ENCODE measurements at regions not wholly inside any gene's neighbourhood (a gene's known extent, or its start where the extent isn't known, plus 50 kb on each side); places are given as distances from the start of the nearest gene placed in this dataset.

GRCh38 chr9:134265078-134265477 is 61.2 kb upstream of the RXRA start:
- Histone ChIP-seq H3K4me2 (ENCODE audit: control insufficient read depth, extremely low read depth, insufficient read depth, low read depth, low read length) (no peak overlapping the region), H3K9ac (ENCODE audit: control insufficient read depth, extremely low read depth, insufficient read depth, low read length) (no peak overlapping the region), H3K9me1 (ENCODE audit: control insufficient read depth, extremely low read depth, insufficient read depth, low read length) (no peaks in the 10 kb centered on the region), H3K9me3 (ENCODE audit: control insufficient read depth, low read depth, low read length) (peaks cover 4% of the 10 kb centered on the region), H3K36me3 (ENCODE audit: control insufficient read depth in 2 of 2, extremely low read depth in 1 of 2, insufficient read depth in 2 of 2, low read length in 2 of 2) (no peaks in the 10 kb centered on the region), H4K20me1 (ENCODE audit: control insufficient read depth, extremely low read depth, insufficient read depth, low read length) (no peaks in the 10 kb centered on the region), H3K4me1 (ENCODE audit: control insufficient read depth, extremely low read depth, insufficient read depth, low read length) (no peaks in the 10 kb centered on the region), H3K27me3 (ENCODE audit: control insufficient read depth, extremely low read depth, insufficient read depth, low read length) (peaks cover 16% of the 10 kb centered on the region), H3K79me2 (ENCODE audit: control insufficient read depth, insufficient read depth, low read length) (no peaks in the 10 kb centered on the region), H2AFZ (ENCODE audit: control insufficient read depth, low read length) (no peak overlapping the region), H3K27ac (ENCODE audit: control insufficient read depth, insufficient read depth, low read length) (no peak overlapping the region), H3K4me3 (ENCODE audit: control insufficient read depth in 2 of 3, extremely low read depth in 1 of 3, insufficient read depth in 2 of 3, low read depth in 1 of 3, low read length in 3 of 3) (no peak overlapping the region)
- DNase-seq (ENCODE audit: low read depth, low spot score) (no peak), FAIRE-seq (no peak)
- TF ChIP-seq CTCF (optimal IDR thresholded peaks at IDR 0.05 in 1 of 3, IDR thresholded peaks at IDR 0.05 in 1 of 3, conservative IDR thresholded peaks at IDR 0.05 in 1 of 3; ENCODE audit: extremely low read depth in 1 of 3, insufficient read depth in 2 of 3, low read length in 3 of 3) (no peak), EZH2 (IDR thresholded peaks at IDR 0.05; ENCODE audit: low read length) (no peak)
- dilution Hi-C loops (cut with MboI; ENCODE audit: extremely low pct_ligation_motif_present, low sequenced_read_pairs), result no loop called here

GRCh38 chr9:134266418-134266817 is 59.8 kb upstream of the RXRA start:
- Histone ChIP-seq H3K27ac (ENCODE audit: control insufficient read depth, insufficient read depth, low read length) (no peak overlapping the region), H3K4me1 (ENCODE audit: control insufficient read depth, extremely low read depth, insufficient read depth, low read length) (no peaks in the 10 kb centered on the region), H3K9ac (ENCODE audit: control insufficient read depth, extremely low read depth, insufficient read depth, low read length) (no peak overlapping the region), H4K20me1 (ENCODE audit: control insufficient read depth, extremely low read depth, insufficient read depth, low read length) (no peaks in the 10 kb centered on the region), H3K4me3 (ENCODE audit: control insufficient read depth in 2 of 3, extremely low read depth in 1 of 3, insufficient read depth in 2 of 3, low read depth in 1 of 3, low read length in 3 of 3) (no peak overlapping the region), H3K27me3 (ENCODE audit: control insufficient read depth, extremely low read depth, insufficient read depth, low read length) (peaks cover 25% of the 10 kb centered on the region), H3K9me1 (ENCODE audit: control insufficient read depth, extremely low read depth, insufficient read depth, low read length) (no peaks in the 10 kb centered on the region), H3K79me2 (ENCODE audit: control insufficient read depth, insufficient read depth, low read length) (no peaks in the 10 kb centered on the region), H2AFZ (ENCODE audit: control insufficient read depth, low read length) (no peak overlapping the region), H3K36me3 (ENCODE audit: control insufficient read depth in 2 of 2, extremely low read depth in 1 of 2, insufficient read depth in 2 of 2, low read length in 2 of 2) (no peaks in the 10 kb centered on the region), H3K9me3 (ENCODE audit: control insufficient read depth, low read depth, low read length) (peaks cover 4% of the 10 kb centered on the region), H3K4me2 (ENCODE audit: control insufficient read depth, extremely low read depth, insufficient read depth, low read depth, low read length) (no peak overlapping the region)
- dilution Hi-C loops (cut with MboI; ENCODE audit: extremely low pct_ligation_motif_present, low sequenced_read_pairs), result no loop called here
- TF ChIP-seq EZH2 (IDR thresholded peaks at IDR 0.05; ENCODE audit: low read length), result no peak
- TF ChIP-seq CTCF (optimal IDR thresholded peaks at IDR 0.05 in 1 of 3, IDR thresholded peaks at IDR 0.05 in 1 of 3, conservative IDR thresholded peaks at IDR 0.05 in 1 of 3; ENCODE audit: extremely low read depth in 1 of 3, insufficient read depth in 2 of 3, low read length in 3 of 3), result no peak
- FAIRE-seq (no peak), DNase-seq (ENCODE audit: low read depth, low spot score) (no peak)

All from keratinocyte (primary cell).